ENCODE measurements at regions not wholly inside any gene's neighbourhood (a gene's known extent, or its start where the extent isn't known, plus 50 kb on each side); places are given as distances from the start of the nearest gene placed in this dataset.

DNA sequence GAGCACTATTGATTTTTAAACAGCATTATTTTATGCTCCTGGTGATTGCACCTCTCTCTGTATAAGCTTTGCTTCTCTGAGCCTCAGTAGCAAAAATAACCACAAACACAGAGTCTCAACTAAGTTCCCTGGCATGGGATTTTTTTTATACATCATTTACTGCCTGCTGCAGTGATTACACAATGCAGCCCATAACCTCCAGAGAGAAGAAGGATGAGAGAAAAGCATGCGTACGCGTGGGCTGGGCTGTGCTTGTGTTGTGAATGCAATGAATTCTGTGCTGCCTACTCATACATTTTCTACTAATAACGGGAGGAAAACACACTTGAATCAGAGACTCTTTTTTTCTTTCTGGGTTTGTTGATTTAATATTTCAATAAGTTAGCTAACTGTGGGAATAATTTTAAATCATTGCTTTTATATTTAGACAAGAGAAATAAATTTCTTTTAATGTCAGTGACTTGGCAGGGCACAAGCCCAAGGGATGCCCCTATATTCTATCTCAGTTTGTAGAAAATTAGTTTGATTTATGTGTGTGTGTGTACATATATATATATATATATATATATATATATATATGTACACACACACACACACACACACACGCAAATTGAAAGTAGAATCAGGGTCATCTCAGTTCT is 351.5 kb downstream of the MED10 start:
- H3K4me3 ChIP-seq (ENCODE audit: low read depth, poor library complexity, severe bottlenecking) = no peak overlapping the region
- peak in 1 of 2 donors; percentile 10 for DNase-seq (ENCODE audit: low spot score in 2 of 2)
- intact Hi-C loops (cut with DNase I; ENCODE audit: low total_unique reads) = no loop called here
- 38 to 42% methylated on average over 5 of the region's 5 CpGs for WGBS, 2 donors
- TF ChIP-seq POLR2A (IDR thresholded peaks at IDR 0.05) (no peak), CTCF (IDR thresholded peaks at IDR 0.05) (no peak)

GRCh38 chr5:6019612-6020011 is 358.7 kb downstream of the MED10 start:
- 42 to 69% methylated on average over 4 of the region's 4 CpGs for whole genome bisulfite sequencing, 2 donors
- intact Hi-C loops (cut with DNase I; ENCODE audit: low total_unique reads) = no loop called here
- DNase-seq (ENCODE audit: low spot score in 2 of 2) = no peak
- TF ChIP-seq POLR2A (IDR thresholded peaks at IDR 0.05) (no peak), CTCF (IDR thresholded peaks at IDR 0.05) (no peak)
- H3K4me3 ChIP-seq (ENCODE audit: low read depth, poor library complexity, severe bottlenecking) = no peak overlapping the region

DNA sequence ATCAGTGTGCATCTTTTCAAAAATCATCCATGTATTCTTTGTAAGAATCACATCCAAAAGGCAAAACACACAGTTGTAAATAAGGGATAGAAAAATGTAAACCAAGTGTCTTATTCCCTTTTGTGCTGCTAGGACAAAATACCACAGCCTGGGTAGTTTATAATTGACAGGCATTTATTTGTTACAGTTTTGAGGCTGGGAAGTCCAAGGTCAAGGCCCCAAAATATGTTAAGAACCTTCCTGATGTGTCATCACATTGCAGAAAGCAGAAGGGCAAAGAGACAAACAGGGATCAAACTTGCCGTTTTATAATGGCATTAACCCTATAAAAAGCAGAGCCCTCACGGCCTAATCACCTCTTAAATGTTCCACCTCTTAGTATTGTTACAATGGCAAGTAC is 364.8 kb downstream of the MED10 start:
- no peak overlapping the region for H3K4me3 ChIP-seq (ENCODE audit: low read depth, poor library complexity, severe bottlenecking)
- 63 to 65% methylated on average over 2 of the region's 2 CpGs for WGBS, 2 donors
- no peak for DNase-seq (ENCODE audit: low spot score in 2 of 2)
- TF ChIP-seq POLR2A (IDR thresholded peaks at IDR 0.05) (no peak), CTCF (IDR thresholded peaks at IDR 0.05) (no peak)
- intact Hi-C loops (cut with DNase I; ENCODE audit: low total_unique reads) = no loop called here

- intact Hi-C loops (cut with DNase I; ENCODE audit: low total_unique reads) = no loop called here
- WGBS, 2 donors = 51 to 57% methylated on average over 1 of the region's 1 CpG
- TF ChIP-seq CTCF (IDR thresholded peaks at IDR 0.05) (no peak), POLR2A (IDR thresholded peaks at IDR 0.05) (no peak)
- no peak for DNase-seq (ENCODE audit: low spot score in 2 of 2)
- H3K4me3 ChIP-seq (ENCODE audit: low read depth, poor library complexity, severe bottlenecking) = no peak overlapping the region
Observed at GRCh38 chr5:6011199-6011598, 367.1 kb downstream of the MED10 start.

DNA sequence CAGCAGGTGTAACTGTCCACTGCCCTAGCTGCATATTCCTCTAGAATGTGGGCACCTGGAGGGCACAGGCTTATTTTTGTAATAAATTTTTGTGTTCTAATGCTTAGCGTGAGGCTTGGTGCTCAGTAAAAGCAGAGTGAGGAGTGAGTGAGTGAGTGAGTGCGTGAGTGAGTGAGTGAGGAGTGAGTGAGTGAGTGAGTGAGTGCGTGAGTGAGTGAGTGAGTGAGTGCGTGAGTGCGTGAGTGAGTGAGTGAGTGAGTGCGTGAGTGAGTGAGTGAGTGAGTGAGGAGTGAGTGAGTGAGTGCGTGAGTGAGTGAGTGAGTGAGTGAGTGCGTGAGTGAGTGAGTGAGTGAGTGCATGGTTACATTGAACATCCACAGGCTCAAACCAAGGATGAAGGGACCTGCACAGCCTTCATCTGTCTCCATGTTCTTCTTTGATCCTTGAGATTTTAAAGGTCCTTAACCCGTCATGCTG is 371.5 kb downstream of the MED10 start:
- no peak overlapping the region for H3K4me3 ChIP-seq (ENCODE audit: low read depth, poor library complexity, severe bottlenecking)
- WGBS, 2 donors = 87 to 90% methylated on average over 8 to 9 of the region's 9 CpGs
- no peak for DNase-seq (ENCODE audit: low spot score in 2 of 2)
- no peak for TF ChIP-seq POLR2A (IDR thresholded peaks at IDR 0.05)
- no peak for TF ChIP-seq CTCF (IDR thresholded peaks at IDR 0.05)
- intact Hi-C loops (cut with DNase I; ENCODE audit: low total_unique reads) = no loop called here
